Esophagus muscularis mucosa (tissue), 4 donors: ENCODE measurements at regions not wholly inside any gene's neighbourhood (a gene's known extent, or its start where the extent isn't known, plus 50 kb on each side); places are given as distances from the start of the nearest gene placed in this dataset.

ENCODE experiments used
- DNase-seq: peaks from one replicate; pipeline ENCODE4 v3.0.0-alpha.2; 2017; ENCODE audit errors: extremely low spot score
- H3K27ac ChIP-seq, 4 donors: fragments of 200-600 bp; sonication (generic); replicated peaks in 1 of 4; 1 replicate in 3 of 4; 2 replicates in 1 of 4; pipeline ENCODE4 v1.5.1; 2016 to 2019; ENCODE audit warnings: mild to moderate bottlenecking in 1 of 4
- H3K27me3 ChIP-seq, 4 donors: fragments of 200-600 bp; sonication (generic); one replicate each; pipeline versions ENCODE4 v1.5.1 to v1.6.0; 2016 to 2019
- H3K36me3 ChIP-seq, 4 donors: fragments of 200-600 bp; sonication (generic); one replicate each; pipeline ENCODE4 v1.5.1; 2016 to 2019
- H3K4me1 ChIP-seq, 4 donors: fragments of 200-600 bp; sonication (generic); one replicate each; pipeline ENCODE4 v1.5.1; 2016 to 2019
- H3K4me3 ChIP-seq, 4 donors: fragments of 200-600 bp; sonication (generic); 1 replicate in 2 of 4; 2 replicates in 2 of 4; pipeline ENCODE4 v1.5.1; 2016 to 2019; ENCODE audit warnings: mild to moderate bottlenecking in 4 of 4, moderate library complexity in 1 of 4
- H3K9me3 ChIP-seq, 4 donors: fragments of 200-600 bp; sonication (generic); 1 replicate in 3 of 4; 2 replicates in 1 of 4; pipeline ENCODE4 v1.5.1; 2016 to 2019
- CTCF ChIP-seq, 3 experiments: fragments of 200-600 bp in 2 of 3; fragments of 450-650 bp in 1 of 3; sonication (generic) in 2 of 3; IDR thresholded peaks; one replicate each; pipeline ENCODE4 v1.5.1; 2017 to 2019; ENCODE audit warnings: antibody characterized with exemption in 3 of 3, mild to moderate bottlenecking in 2 of 3, moderate library complexity in 1 of 3
- EP300 ChIP-seq: sonication (generic); formaldehyde crosslinking; IDR thresholded peaks from one replicate; pipeline ENCODE4 v1.6.1; 2017; ENCODE audit warnings: antibody characterized with exemption
- POLR2A ChIP-seq: fragments of 450-650 bp; IDR thresholded peaks from one replicate; pipeline ENCODE4 v1.6.1; 2017; ENCODE audit warnings: antibody characterized with exemption, moderate library complexity, mild to moderate bottlenecking, low read depth
- POLR2AphosphoS5 ChIP-seq, 2 donors: sonication (generic); formaldehyde crosslinking; IDR thresholded peaks; one replicate each; pipeline ENCODE4 v1.6.1; 2017; ENCODE audit warnings: antibody characterized with exemption in 2 of 2
- WGBS: methylation state at CpG from one replicate; pipeline ENCODE4 v1.1.5; 2018; 5-methylcytosine and 5-hydroxymethylcytosine counted together
- intact Hi-C: fragments of 100-400 bp; cut with DNase I; formaldehyde crosslinking; loops from one replicate; pipeline ENCODE4 v1.15.1; 2023

DNA sequence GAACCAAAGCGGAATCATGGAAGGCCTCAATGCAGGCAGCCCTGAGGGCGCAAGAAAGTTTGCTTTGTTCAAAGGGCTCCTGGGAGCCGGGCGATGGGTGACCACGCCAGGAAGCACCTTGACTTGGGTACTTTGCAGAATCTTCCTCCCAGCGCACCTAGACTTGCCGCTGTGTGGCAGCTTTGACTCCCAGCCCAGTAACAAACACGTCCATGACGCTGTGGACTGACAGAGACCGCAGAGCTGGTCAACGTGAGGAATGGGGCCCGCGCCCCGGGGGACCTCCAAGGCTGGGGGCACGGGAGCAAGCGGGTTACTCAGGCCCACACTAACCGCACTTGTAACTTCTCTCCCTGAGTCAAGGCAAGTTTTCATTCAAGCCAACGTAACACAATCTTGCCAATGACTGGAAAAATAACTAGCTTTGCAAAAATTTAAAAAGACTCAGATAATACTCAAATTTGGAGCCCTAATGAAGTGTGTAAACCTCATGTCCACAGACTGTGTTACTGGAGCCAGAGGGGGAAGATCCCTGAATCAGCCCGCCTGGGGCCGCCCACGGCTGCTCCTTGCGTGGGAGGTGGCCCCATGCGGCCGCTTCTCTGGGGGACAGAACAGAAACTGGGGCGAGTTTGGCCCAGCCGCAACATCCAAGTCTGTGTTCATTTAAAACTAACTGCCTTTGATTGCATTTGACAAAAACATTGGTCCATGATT lies 130.8 kb downstream of the DNAJB6 start:
- peaks cover 0 to 10% (median 6%) of the 10 kb centered on the region in 4 donors for H3K9me3 ChIP-seq
- no peak for DNase-seq
- no peak overlapping the region for H3K27ac ChIP-seq
- 90% methylated on average over 21 of the region's 26 CpGs for WGBS
- no peak overlapping the region for H3K4me3 ChIP-seq
- intact Hi-C loops: no loop called here
- H3K36me3 ChIP-seq: no peaks in the 10 kb centered on the region
- TF ChIP-seq CTCF (IDR thresholded peaks at IDR 0.05): no peak
- no peak for TF ChIP-seq POLR2AphosphoS5 (IDR thresholded peaks at IDR 0.05)
- no peak for TF ChIP-seq EP300
- TF ChIP-seq POLR2A: no peak
- H3K27me3 ChIP-seq: peaks cover 0 to 55% (median 7%) of the 10 kb centered on the region in 4 donors
- H3K4me1 ChIP-seq: peaks cover 0 to 16% (median 10%) of the 10 kb centered on the region in 4 donors

DNA sequence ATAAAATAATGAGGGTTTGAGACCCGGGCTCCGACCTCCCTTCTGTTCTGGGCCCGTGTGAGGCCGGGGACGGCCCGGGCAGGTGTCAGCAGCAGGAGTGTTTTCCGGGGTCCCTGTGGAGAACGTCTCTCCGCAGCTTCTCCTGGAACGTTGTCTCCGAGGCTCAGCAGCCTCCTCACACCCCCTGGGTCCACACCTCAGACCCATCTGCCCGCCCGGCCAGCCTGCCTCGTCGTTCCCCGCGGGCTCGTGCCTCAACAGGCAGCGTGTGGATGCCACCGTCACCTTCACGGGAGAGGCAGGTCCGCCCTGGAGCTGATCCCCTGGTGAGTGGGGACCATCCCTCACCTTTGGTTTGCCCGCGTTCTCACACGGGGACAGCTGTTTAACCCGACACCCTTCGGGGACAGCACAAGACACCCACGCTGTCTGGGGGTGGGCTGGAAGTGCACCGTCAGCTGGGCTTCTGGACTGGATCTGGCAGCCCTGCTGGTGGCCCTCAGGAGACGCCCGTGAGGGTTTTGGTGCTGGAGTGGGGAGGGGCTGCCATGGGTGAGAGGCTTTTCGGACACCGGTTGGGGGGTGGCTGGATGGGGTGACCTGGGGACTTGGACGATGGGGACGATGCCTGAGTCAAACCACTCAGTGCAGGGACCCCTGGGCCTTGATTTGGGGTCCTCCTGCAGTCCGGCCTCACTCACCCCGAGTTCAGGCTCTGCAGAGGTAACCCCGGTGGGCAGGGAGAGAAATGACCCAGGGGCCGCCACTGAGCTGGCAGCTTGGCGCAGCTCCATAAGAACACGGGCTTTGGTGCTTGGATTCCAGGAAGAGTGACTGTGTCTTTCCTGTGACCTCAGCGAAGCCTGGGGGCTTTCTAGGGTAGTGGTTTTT lies 131.7 kb downstream of the DNAJB6 start:
- H3K4me3 ChIP-seq: no peak overlapping the region
- 86% methylated on average over 11 of the region's 42 CpGs for WGBS

DNA sequence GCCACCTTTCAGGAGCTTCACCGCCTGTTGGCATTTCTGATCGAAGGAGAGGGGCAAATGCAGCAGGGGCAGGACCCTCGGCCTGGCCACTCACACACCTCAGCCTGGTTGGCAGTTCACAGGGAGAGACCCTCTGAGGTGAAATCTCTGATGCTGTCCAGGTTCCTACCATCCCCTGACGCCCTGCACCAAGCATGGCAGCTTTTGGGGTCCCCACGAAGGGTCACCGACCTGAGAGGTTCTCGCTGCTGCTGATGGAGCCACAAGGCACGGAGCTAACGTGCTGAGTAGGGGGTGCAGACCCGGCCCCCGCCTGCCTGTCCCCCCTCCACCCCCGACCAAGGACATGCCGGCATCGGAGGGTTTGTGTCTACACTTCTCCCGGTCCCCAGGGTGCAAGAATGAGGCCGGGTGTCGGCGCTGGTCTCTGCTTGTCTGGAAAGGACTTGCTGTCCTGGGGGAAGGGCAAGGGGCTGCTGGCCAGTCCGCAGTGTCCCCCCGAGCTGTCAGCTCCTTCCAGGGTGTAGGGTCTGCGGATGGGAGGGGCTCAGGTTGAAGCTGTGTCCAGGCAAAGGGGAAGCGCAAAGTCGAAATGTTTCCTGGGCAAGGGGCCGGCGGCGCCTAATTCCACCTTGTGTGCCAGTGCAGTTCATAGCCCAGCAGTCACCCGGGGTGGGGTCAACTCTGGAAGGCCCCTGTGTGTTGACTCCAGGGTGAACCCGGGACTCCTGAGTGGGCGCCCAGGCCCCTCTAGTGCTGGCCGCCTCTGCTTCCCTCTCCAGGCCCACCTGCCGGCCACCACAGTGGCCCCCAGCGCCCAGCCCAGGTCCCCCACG lies 132.6 kb downstream of the DNAJB6 start:
- no peak for DNase-seq
- Histone ChIP-seq H3K9me3 (peaks cover 0 to 27% (median 18%) of the 10 kb centered on the region in 4 donors), H3K27me3 (peaks cover 0 to 49% (median 7%) of the 10 kb centered on the region in 4 donors), H3K4me1 (peaks cover 0 to 16% (median 10%) of the 10 kb centered on the region in 4 donors), H3K4me3 (no peak overlapping the region), H3K36me3 (no peaks in the 10 kb centered on the region), H3K27ac (no peak overlapping the region)
- intact Hi-C loops: no loop called here
- no peak for TF ChIP-seq EP300
- TF ChIP-seq POLR2AphosphoS5 (IDR thresholded peaks at IDR 0.05): no peak
- TF ChIP-seq POLR2A: no peak
- TF ChIP-seq CTCF (IDR thresholded peaks at IDR 0.05): no peak
- 80% methylated on average over 13 of the region's 33 CpGs for WGBS

More for the DNA sequence above, 131.7 kb downstream of the DNAJB6 start:
- intact Hi-C loops: no loop called here
- Histone ChIP-seq H3K4me1 (peaks cover 0 to 16% (median 10%) of the 10 kb centered on the region in 4 donors), H3K36me3 (no peaks in the 10 kb centered on the region), H3K27ac (no peak overlapping the region), H3K9me3 (peaks cover 0 to 19% (median 14%) of the 10 kb centered on the region in 4 donors), H3K27me3 (peaks cover 0 to 55% (median 7%) of the 10 kb centered on the region in 4 donors)
- DNase-seq: no peak
- TF ChIP-seq POLR2AphosphoS5 (IDR thresholded peaks at IDR 0.05): no peak
- no peak for TF ChIP-seq EP300
- TF ChIP-seq CTCF (IDR thresholded peaks at IDR 0.05): no peak
- TF ChIP-seq POLR2A: no peak

DNA sequence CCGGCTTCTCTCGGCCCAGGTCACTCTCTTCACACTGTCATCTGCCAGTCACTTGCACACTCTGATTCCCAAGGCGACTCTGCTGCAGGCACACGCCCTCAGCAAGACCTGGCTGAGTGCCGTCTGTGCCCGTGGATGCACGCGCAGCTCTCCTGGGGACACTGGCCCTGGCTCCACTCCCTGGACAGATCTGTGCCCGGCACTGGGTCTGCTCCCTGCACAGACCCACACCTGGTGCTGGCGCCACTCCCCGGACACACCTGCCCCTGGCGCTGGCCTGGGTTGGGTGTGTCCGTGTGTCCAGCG lies 133.2 kb downstream of the DNAJB6 start:
- no peak for TF ChIP-seq POLR2A
- TF ChIP-seq EP300: no peak
- no peak for TF ChIP-seq CTCF (IDR thresholded peaks at IDR 0.05)
- TF ChIP-seq POLR2AphosphoS5 (IDR thresholded peaks at IDR 0.05): no peak
- no peaks in the 10 kb centered on the region for H3K36me3 ChIP-seq
- peaks cover 0 to 44% (median 7%) of the 10 kb centered on the region in 4 donors for H3K27me3 ChIP-seq
- H3K27ac ChIP-seq: no peak overlapping the region
- no CpG with 5 or more reads among the region's 14 CpGs for WGBS
- H3K4me1 ChIP-seq: peaks cover 0 to 16% (median 10%) of the 10 kb centered on the region in 4 donors
- intact Hi-C loops: no loop called here
- H3K9me3 ChIP-seq: peaks cover 0 to 27% (median 18%) of the 10 kb centered on the region in 4 donors
- no peak for DNase-seq
- H3K4me3 ChIP-seq: no peak overlapping the region
